IPS DF 4.7 (cell line): ENCODE measurements at regions not wholly inside any gene's neighbourhood (a gene's known extent, or its start where the extent isn't known, plus 50 kb on each side); places are given as distances from the start of the nearest gene placed in this dataset.
"Not testable (repeated sequence)": the region's sequence is repeated elsewhere in the genome, so short reads cannot be mapped to it uniquely, and the experiment has no call there.

Source experiments
- DNase-seq: peaks from one replicate; pipeline ENCODE4 v3.0.0-alpha.2; 2013; ENCODE audit warnings: low spot score; ENCODE audit errors: extremely low read depth

DNA sequence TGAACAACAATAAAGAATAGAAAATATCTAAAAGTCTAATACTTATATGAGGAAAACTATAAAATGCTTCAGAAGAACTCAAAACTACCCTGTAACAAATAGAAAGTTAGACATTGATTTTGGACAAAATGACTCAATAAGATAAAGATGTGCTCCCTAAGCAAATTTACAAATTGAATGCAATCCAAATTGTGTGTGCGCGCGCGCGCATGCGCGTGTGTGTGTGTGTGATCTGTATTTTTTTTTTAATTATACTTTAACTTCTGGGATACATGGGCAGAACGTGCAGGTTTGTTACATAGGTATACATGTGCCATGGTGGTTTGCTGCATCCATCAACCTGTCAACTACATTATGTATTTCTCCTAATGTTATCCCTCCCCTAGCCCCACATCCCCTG is 320.8 kb upstream of the INTU start:
- DNase-seq, result no peak

DNA sequence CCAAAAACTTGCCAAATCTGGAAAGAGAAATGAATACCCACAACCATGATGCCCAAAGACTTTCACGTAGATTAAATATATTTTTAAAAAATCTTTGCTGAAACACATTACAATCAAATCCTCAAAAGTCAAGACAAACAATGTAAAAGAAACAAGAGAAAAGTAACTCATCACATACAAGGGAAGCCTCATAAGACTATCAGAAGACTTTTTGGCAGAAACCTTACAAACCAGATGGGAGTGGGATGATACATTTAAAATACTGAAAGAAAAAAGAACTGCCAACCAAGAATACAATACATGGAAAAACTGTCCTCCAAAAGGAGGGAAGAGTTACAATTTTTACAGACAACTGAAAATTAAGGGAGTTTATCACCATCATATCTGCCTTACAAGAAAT is 319.0 kb upstream of the INTU start:
- DNase-seq, result no peak

DNA sequence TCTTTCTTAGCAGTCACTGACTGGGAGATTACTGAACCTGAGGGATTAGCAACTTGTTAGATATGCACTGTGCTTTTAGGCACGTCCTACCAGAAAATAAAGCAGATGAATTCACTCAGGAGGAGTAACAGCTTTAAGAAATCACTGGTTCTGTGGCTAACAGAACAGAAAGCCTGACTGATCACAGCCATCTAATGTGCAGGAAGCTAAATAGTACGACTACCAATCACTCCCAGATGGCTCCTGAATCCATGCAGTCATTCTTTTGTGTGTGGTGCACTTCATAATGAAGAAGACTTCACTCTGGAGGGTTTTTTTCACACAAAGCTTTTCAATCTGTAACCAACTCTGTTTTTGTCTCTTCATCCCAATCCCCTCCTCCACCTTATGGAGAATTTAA is 305.3 kb upstream of the INTU start:
- DNase-seq, result no peak

DNA sequence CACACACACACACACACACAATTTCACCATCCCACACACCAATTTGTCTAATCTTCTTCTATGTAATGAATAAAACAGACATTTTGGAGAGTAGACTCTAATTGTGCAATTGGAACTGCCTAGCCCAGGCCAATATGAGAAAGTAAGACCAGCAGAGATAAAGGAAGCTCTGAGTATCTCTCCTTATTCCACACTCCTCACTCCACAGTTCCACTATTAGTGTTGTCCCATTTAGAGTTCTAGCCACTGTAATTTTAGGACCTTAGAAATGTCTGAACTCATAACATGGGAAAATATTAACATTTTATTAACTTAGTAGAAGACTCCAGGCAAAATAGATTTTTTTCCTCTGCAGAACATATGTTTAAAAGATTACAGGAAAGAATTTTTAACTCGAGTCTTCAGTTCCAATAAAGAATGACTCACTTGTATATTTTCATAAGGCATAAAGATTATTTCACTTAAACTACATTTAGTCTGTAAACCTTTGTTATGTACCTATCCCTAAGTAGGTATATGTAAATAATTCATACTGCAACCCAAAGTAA is 297.6 kb upstream of the INTU start:
- no peak for DNase-seq

DNA sequence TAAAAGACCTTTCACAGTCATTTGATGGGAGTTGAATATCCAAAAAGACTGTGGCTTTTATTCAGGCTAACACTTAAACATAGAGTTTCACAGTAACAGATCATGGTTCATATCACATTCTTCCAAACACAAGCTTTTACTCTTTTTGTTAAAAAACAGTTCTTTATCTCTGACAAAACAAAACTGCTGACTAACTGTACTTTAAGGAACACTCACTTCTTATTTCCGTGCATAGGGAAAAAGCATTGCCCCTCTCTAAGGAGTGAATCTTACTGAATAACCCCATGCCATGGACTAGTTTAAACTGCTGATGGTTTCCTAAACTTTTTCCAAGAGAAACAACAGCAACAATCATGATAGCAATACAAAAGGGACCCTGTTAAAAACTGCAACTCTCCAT is 297.0 kb upstream of the INTU start:
- DNase-seq, result no peak

DNA sequence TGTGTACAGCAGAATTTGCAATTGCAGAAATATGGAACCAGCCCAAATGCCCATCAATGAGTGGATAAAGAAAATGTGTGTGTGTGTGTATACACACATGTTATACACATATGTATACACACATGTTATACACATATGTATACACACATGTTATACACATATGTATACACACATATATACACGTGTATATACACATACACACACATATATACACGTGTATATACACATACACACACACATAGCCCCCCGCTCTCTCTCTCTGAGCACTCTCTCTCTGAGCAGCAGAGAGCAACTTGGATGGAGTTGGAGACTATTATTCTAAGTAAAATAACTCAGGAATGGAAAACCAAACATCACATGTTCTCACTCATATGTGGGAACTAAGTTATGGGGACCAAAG is 289.6 kb upstream of the INTU start:
- DNase-seq, result not testable (repeated sequence)

DNA sequence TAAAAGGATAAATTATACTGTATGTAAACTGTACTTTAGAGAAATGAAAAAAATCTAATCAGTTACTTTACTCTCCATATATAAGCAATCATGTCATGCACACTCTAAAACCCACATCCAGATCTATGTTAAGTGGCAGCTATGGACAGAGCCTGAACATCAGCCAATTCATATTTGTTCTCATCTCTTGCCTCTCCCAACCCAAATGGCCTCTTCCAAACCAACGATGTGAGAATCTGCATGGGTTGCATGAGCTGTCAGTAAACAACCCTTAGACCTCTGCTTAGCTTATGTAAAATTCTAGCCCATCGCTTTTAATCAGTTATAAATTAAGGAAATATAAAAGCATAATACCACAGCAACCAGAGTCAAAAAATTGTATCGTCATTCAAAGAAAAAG is 288.7 kb upstream of the INTU start:
- no peak for DNase-seq

DNA sequence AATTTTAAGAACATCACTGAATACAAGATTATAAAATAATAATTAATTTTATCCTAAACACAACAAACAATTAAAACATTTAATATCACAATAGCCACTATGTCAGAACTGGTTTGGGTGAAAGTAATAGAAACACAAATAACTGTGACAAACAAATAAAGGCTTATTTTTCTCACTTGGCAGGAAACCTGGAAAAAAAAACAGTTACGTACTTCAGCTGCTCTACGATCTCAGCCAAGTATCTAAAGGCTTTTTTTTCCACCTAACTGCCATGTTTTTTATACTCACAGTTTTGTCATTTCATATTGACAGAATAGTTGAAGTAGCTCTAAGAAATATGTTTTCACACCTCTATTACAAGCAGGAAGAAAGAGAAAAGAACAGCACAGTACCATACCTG is 284.8 kb upstream of the INTU start:
- no peak for DNase-seq

DNA sequence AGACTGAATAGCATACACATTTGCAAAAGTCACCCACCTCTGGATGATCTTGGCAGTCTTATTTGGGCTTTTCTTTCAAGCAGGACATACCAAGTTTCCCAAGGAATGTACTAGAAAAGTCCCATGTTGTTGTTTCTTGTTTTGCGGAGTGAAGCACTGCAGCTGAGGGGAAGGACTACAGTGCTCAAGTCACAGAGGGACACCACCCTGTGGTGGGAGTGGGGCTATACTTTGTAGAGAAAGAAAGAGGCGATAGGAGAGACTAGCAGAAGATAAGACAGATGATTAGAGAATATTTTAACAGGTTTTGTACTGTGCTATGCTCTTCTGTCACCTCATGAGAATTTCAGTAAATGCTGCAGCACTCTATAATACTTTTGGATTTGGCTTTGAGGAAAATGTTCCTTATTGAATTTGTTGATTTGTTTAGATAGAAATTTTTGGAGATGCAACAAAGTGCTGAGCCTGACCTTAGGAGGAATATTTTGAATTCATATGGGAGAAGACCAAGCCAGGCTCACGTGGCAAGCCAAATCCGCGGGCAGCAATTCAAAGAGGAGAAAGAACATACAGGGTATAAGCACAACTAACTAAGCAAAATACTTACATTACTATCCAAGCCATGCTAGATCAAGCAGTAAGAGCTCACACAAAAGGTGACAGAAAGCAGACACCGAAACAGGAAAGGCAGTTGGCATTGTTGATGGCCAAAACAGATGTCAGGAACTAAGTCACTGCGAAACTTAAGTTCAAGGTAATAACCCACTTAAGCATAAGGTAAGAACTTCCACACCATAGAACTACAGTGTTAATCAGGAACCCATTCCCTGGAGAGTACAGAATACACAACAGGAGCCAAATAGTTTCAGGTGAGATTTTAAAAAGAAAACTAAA is 280.3 kb upstream of the INTU start:
- no peak for DNase-seq

DNA sequence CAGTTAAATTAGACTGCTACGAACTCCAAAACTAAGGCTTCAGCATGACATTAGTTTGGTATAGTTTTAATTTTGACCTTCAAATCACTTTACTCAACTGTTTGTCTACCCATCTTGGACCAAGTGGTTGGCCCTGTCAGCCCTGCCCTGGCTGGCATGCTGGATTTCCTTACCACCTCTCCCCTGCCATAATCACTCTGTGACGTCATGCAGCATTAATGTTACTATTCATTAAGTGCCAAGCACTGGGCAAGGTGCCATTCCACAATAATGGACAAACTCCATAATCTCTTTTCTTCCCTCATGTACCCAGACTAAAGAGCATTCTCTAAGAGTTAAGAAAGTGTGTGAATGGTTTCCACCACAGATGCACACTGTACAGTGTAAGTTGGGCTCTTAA is 277.0 kb upstream of the INTU start:
- no peak for DNase-seq

DNA sequence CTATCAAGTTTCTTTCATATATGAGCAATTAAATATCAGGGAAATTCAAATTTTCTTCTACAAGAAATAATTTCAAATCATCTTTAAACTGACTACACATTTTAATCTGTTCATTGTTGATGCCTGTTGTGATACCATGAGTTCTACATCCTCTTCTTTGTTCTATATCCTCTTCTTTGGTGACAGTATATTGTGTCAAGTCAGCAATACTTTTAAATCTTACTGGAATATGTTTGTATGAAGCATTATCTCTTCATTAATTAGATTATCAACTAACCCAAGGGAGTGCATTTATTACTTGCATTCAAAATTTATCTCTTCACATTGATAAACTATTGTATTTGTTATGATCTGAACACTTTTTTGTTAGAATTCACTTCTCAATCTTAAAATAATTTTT is 275.0 kb upstream of the INTU start:
- no peak for DNase-seq

DNA sequence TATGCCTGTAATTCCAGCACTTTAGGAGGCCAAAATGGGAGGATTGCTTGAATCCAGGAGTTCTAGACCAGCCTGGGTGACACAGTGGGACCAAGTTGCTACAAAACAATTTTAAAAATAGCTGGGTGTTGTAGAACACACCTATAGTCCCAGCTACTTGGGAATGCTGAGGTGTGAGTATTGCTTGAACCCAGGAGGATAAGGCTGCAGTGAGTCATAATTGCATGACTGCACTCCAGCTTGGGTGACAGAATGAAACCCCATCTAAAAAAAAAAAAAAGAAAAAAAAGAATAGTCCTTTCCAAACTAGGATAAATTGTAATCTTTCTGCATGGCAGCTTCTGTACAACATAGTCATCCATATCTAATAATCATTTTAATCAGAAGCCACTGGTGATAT is 270.1 kb upstream of the INTU start:
- no peak for DNase-seq

DNA sequence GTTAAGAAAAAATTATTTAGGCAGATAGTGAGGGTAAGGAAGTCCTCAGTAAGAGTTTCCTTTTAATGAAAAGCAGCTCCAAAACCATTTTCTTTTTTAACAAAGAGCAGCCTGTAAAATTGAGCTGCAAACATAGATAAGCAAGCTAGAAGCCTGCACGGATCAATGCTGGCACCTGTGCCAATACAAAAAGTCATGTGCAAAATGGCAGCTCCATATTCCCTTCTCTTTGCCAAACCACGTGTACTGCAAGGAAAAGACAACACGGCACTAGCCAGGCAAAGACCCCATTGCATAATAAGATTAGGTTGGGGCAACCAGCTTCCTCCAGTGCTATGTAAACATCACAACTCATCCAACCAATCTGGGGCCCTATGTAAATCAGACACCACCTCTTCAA is 268.4 kb upstream of the INTU start:
- no peak for DNase-seq

DNA sequence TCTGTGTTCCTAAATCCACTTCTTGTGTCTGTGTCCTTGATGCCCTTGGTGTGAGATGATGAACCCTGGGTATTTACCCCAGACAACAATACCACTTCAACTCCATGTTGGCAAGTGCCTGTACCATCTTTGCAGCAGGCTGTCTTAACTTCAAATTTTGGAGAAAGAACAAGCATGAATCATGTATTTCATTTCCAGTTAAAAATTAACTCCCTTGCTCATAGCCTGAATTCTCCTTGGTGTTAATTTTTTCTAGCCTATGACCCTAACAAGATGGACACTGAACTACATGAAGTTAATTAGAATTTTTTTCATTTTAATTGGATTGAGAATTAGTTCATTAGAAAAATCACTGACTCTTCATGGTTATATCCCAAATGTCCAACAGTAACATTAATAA is 267.8 kb upstream of the INTU start:
- no peak for DNase-seq

DNA sequence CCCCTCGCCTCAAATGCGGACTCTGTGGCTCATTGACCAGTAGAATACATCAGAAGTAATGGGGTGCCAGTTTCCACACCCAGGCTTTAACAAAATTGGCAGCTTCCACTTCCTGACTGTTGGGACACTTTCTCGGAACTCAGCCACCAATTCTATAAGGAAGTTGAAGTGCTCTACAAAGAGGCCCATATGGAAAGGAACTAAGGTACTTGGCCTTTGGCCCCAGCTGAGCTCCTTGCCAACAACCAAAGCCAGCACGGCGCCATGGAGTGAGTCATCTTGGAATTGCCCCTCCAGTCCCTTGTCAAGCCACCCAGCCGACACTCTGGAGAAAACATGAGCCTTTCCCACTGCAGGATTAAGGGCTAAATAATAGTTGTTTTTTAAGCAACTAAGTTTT is 262.2 kb upstream of the INTU start:
- no peak for DNase-seq

DNA sequence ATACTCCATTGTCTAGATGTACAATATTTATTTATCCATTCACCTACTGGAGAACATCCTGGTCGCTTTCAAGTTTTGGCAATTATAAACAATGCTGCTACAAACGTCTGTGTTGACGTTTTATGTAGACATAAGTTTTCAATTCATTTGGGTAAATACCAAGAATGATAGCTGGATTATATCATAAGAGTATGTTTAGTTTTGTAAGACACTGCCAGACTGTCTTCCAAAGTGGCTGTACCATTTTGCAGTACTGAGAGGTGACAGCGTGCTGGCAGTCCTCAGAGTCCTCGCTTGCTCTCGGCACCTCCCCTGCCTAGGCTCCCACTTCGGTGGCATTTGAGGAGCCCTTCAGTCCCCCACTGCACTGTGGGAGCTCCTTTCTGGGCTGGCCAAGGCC is 253.3 kb upstream of the INTU start:
- no peak for DNase-seq

DNA sequence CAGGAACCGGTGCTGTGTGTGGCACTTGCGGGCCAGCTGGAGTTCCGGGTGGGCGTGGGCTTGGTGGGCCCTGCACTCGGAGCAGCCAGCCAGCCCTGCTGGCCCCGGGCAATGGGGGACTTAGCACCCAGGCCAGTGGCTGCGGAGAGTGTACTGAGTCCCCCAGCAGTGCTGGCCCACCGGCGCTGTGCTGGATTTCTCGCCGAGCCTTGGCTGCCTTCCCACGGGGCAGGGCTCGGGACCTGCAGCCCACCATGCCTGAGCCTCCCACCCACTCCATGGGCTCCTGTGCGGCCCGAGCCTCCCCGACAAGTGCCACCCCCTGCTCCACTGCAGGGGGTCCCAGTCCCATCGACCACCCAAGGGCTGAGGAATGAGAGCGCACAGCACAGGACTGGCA is 252.8 kb upstream of the INTU start:
- not testable (repeated sequence) for DNase-seq

DNA sequence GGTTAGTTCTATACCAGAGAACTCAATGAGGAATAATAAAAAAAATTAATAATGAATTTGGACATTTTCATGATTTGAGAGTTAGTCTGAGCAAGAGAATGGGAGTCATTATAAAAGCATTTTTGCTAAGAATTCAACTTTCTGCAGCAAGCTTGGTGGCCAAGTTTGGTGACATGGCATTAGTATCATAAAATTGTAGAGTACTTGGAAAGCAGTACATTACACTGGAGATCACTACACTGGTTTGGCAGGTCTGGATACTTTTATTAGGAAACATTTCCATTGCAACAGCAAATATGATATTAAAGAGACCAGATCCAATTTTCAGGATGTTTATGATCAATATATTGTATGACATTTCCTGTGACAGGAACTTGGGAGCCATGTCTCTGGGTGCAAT is 249.1 kb upstream of the INTU start:
- DNase-seq, result no peak

DNA sequence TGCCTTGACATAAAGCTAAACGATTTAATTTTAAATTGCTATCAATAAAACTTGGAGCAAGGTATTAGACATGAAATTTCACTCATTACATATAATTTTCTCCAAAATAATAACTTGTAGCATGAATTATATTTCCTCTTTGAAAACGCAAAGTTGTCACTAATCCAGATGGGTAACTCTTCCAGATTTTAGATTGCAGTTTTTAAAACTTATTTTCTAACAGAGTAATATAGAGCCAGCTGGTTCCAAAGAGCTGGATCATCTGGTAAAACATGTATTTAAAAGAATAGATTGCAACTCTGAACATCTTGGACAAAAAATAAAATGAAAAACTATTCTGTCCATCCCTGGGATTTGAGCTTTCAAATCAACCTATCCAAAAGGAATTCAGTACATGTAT is 238.2 kb upstream of the INTU start:
- DNase-seq, result no peak

DNA sequence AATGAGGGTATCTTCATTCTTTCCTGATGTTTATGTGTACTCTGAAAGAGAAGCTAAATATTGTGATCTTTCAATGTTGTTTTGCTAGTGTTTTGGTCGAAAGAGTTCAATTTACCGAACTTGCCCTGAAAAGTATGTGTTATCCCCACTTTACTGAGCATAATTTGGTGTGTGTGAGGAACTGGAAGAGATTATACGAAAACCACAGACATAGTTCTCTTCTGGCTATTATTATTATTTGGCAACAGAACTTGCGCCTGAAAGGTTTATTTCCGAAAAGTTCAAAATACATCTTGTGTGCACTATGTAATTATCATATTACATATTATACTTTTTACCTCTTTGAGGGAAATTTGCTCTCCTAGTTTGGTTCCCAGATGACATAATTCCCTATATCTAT is 232.5 kb upstream of the INTU start:
- no peak for DNase-seq

DNA sequence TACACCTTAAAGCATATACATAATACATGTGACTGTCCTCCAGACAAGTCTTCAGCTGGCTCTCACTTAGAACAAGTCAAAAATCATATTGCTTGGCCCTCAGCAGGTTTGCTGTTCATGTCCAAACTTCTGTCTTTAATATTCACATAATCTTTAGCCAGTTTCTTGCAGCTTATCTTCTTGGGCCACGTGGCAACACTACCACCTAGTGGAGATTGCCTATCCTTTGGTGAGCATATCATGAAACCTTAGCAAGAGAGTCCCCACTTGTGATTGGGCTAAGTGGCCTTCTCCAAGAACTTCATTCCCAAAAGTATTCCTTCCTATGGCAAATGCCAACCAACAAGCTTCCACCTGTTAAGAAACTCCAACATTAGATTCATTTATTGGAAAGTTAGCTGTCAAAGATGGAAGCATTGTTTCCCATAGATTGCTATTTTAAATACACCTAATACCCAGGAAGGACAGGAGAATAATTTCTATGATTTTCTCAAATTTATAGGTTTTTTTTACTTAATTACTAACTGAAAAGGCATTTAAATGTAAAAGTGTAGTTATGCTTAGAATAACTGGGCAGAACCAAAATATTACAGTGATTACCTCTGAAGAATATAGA is 231.9 kb upstream of the INTU start:
- peak; percentile 53 for DNase-seq

DNA sequence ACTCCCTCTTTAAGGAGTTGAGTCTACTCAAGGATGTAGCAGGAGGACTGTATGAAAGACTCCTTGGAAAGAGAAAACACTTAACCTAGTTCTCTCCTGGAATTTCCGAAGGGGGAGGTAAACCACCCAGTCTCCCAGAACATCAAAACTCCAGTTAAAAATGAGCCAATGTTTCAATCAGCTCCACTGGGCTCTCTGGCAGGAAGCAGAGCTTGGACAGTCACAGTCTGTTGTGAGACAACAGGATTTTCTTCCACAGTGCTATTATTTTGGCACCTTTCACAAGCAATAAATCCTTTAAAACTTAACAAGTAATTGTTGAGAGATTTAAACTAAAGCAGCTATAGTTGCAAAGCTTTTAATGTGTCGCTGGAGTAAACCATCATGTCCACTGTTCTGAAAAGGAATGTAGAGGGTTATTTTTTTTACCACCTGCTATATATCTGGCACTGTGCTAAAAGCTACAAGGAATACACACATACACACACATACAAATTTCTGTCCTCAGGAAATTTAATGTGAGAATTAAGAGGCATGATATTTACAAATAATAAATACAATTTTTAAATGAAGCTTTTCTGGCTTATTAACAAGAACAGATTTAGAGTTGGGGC is 229.2 kb upstream of the INTU start:
- DNase-seq, result no peak

DNA sequence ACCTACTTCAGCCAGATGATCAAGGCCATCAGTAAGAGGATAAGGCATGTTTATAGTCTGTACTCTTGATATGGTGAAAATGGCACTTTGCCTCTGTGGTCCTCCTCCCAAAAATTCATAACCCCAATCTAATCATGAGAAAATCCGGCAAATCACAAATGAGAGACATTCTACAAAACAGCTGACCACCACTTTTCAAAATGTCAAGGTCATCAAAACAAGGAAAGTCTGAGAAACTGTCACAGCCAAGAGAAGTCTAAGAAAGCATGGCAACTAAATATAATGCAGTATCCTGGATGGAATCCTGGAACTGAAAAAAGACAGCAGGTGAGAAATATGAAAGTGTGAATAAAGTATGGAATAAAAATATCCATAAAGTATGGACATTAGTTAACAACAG is 226.6 kb upstream of the INTU start:
- no peak for DNase-seq
